UCSD-AML1 (cell line): ENCODE measurements at regions not wholly inside any gene's neighbourhood (a gene's known extent, or its start where the extent isn't known, plus 50 kb on each side); places are given as distances from the start of the nearest gene placed in this dataset.
"Not testable (repeated sequence)": the region's sequence is repeated elsewhere in the genome, so short reads cannot be mapped to it uniquely, and the experiment has no call there.

ENCODE experiments used
- DNase-seq: peaks from one replicate; lab custom pipeline; 2025; ENCODE audit not compliant: unreplicated experiment; lab: John Stamatoyannopoulos, UW

GRCh38 chr2:215799194-215799593 lies 214.2 kb downstream of the MREG start:
- no peak for DNase-seq

GRCh38 chr2:215797676-215798075 lies 215.7 kb downstream of the MREG start:
- no peak for DNase-seq

GRCh38 chr2:215796140-215796855 lies 217.1 kb downstream of the MREG start:
- DNase-seq, result no peak

GRCh38 chr2:215794829-215795546 lies 218.4 kb downstream of the MREG start:
- no peak for DNase-seq

DNA sequence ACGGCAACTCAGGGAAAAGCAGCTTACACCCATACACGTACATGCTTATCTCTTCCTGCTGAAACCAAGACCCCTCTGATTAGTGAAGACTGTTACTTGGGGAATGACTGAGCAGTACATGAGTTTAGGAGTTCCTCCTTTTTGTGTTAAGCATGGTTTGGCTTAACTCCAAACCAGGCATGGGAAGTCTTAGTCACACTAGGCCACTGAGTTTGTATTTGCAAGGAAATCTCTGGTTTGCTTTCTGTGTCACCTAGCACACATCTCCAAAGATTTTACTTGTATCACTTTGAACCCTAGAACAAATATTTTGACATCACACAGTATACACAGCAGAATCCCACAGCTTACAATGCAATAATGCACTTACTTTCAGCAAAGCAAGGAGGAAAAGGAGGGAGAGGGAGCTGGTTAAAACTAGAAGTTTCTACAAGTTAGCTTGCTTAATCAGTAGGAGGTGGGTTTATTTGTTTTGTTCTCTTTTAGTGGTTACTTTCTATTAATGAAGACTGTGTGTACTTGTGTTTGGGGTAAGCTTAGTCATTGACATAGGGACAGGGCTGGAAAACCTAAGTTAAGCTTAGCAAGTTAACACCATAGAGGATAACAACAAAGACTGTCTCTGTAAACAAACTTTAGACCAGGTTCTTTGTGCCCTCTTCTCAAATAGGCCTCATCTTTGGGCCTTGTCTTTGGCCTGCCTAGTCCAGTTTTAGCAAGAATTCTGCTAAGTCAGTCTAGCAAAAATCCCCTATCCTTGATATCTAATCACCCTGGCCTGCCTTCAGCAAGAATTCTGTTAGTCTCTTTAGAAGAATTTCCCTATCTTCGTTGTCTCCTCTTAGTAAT lies 219.4 kb downstream of the MREG start:
- DNase-seq, result peak; percentile 12

DNA sequence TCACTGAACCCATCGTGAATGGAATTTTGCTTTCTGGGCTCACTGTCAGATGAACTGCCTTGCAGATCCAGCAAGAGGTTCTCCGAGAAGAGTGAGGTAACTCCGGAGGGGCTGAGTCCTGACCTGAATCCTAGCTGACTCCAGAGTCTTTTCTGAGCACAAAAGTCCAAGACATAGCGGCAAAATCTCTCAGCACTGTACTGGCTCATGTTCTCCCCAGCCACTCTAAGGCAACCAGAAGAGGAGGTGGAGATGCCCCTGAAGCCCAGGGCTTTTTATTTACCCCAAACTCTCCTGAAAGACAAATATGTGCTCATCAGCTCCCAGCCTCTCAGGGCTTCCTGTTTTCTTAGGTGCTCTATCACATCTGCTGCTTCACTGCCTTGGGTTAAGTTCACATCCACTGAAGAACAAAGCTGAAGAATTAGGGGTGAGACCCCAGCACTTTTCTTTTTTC lies 221.8 kb downstream of the MREG start:
- no peak for DNase-seq

DNA sequence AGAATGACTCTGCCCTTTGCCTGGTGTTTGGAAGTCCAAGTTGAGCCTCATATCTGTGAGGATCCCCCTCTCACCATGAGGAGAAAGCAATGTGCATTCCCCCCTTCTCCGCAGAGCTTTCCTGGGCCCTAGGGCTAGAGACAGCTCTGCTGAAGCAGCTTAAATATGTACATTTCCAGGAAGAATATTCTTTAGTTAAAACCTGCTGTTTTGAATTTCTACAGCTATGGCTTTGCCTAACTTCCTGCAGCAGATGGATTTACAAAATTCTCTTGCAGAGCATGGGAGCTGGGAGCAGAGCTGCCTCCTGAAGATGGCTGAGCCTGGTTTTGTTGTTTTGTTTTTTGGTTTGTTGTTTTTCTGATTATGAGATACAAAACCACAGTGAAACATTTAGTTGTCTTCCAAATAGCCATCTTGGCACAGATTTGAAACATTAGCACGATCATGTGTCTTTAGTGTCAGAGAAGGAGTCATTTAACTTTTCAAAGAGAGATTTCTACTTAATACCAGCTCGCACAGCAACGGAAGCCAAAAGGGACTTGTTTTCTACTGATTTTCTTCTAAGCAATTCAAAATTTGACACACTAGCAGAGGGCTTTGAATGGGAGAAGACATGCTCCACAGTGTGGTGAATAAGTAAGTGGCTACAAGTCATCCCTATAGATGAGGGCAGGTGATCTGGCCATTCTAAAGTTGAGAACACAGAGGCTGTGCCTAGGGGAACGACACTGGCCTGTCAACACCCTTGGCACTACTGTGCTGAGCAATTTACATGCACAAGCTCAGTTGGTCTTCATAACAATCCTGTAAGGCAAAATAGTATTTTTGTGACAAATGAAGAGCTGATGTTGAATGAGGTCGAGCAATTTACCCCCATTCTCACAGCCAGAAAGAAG lies 222.6 kb downstream of the MREG start:
- no peak for DNase-seq

- no peak for DNase-seq
Measured at GRCh38 chr2:215787565-215788178, 225.7 kb downstream of the MREG start.

- no peak for DNase-seq
Measured at GRCh38 chr2:215787025-215787424, 226.3 kb downstream of the MREG start.

DNA sequence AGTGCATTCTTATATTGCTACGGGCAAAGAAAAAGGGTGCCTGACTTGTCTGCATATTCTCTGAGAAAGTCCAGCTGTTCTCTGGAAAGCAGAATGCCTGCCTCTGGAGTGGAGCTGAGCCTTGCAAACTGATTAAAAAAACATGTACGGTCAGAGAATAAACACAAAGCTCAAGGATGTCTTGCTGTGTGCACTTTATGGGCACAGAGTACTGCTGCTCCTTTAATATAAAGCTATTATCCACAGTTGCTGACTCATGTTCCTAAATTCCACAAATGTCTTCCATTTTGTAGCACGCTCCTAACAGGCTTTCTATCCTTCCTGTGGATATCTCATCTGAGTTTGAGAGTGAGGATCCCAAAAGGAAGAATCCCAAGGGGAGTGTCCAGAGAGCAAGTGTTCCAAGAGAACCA lies 229.0 kb downstream of the MREG start:
- no peak for DNase-seq

DNA sequence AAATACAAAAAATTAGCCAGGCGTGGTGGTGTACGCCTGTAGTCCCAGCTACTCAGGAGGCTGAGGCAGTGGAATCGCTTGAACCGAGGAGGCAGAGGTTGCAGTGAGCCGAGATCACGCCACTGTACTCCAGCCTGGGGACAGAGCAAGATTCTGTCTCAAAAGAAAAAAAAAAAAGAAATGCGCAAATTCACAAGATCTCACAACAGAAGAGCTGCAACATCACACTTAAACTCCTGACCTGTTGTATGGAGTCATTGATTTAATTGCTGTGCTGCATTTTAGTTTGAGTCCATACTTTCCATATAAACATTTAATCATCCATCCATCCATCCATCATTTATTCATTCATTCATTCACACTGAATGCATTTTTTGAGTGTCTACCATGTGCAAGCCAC lies 229.7 kb downstream of the MREG start:
- DNase-seq, result not testable (repeated sequence)

DNA sequence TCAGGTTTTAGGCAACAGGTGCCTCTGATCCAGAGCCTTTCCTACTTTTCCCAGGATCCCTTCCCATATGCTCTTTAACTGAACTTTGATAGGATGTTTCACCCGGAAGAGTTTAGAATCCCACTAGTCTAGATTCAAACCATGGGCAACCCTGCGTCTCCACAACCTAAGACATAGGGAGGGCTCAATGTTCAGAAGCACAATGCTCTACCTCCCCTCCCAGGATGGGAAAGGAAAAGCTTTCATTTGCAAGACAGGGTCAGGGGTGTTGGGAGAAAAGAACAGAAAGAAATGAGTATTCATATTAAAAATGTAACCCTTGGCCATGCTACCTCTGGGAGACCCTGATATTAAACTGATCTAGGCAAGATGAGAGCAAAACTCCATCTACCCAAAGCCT lies 230.4 kb downstream of the MREG start:
- no peak for DNase-seq

GRCh38 chr2:215782295-215782694 lies 231.1 kb downstream of the MREG start:
- no peak for DNase-seq

DNA sequence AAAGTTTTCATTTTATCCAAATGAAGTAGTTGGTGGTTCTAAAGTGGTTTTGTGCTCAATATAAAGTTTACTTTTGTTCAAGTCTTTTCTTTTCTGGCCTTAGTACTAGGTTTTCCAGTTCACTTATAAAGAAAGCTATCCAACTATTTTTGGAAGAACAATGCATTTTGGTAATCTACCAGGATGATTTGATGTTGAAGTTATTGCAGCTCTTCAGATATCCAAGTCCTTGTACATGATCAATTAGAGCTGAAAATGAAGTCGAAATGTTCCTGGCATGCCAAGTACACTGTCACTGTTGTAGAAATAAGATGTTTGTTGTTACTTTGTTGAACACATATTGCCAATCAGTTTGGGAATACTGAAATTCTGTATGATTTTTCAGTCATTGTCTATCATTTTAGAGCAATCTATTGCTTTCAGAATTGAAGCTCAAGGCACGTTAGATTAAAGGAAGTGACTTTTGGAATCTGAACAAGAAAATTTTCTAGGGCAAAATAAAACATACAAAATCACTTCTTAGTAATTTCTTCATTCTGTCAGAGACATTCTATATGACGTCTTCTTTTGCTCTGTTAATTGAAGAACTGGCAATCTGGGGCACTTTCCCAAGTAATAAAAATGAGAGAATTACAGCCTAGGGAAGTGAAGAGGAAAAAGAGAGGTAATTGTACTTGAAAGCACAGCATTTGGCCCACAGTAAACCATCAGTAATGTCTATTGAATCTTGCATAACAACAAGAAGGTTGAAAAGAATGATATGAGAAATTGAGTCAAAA lies 232.3 kb downstream of the MREG start:
- DNase-seq, result no peak

- no peak for DNase-seq
Measured at GRCh38 chr2:215780313-215780712, 233.0 kb downstream of the MREG start.

DNA sequence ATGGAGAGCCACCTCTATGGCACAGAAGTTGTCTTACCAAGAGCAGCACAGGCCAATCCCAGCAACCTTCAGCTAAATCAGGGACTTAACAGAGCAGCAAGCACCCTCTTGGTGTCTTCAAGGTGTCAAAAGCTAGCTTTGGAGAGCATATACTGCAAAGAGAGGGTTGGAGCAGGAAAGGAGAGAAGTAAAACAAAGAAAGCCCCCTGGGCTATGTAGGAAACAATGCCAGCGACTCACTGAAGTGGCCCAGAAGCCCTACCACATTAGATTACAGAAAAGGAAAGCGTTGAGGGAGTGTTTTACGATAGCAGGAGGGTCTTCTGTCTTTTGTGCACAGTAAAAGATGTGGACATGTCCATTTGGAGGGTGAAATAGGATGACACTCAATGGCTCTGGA lies 233.4 kb downstream of the MREG start:
- DNase-seq, result no peak

DNA sequence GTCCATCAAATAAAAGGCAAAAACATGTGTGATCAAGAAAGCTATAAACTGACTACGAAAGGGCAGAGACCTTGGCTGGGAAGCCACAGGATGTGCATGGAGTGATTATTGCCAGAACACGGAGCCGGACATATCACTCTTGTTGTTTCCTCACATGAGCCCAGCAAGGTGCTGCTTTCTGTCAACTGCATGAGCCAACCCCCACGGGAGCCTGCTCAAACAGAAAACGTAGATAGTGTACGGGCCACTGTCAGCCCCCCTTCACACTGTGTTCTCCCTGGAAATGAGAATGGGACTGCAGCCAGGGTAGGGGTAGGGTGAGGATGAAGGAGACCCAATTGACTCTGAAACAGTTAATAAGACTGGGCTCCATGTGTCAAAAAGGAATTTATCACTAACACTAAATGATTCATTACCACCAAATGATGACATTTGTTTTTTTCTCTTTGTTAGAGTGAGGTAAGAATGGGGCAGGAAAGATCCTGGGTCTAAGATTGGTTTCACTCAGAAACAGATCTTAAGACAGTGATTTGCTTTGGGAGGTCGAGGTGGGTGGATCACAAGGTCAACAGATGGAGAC lies 235.8 kb downstream of the MREG start:
- DNase-seq, result no peak

- no peak for DNase-seq
Measured at GRCh38 chr2:215775106-215775505, 238.2 kb downstream of the MREG start.

- DNase-seq, result no peak
Measured at GRCh38 chr2:215773728-215774127, 239.6 kb downstream of the MREG start.
